H1 (cell line): ENCODE measurements at regions not wholly inside any gene's neighbourhood (a gene's known extent, or its start where the extent isn't known, plus 50 kb on each side); places are given as distances from the start of the nearest gene placed in this dataset.

Experiments used
- BRCA1 ChIP-seq: IDR thresholded peaks from 2 replicates; pipeline ENCODE4 v1.6.1; 2012; ENCODE audit warnings: low read depth, low read length, improper control_type of control experiment
- EZH2 ChIP-seq: fragments of 200-600 bp; sonication (generic); IDR thresholded peaks from 2 replicates; pipeline ENCODE4 v1.7.1; 2012; ENCODE audit warnings: low read depth, mild to moderate bottlenecking, moderate library complexity, low read length, inconsistent platforms; ENCODE audit not compliant: severe bottlenecking
- POLR2AphosphoS5 ChIP-seq: IDR thresholded peaks from 2 replicates; pipeline ENCODE4 v1.6.1; 2011; ENCODE audit warnings: low read depth, low read length
- RAD21 ChIP-seq, 2 experiments: IDR thresholded peaks in 1 of 2; conservative IDR thresholded peaks in 1 of 2; 2 replicates each; pipeline ENCODE4 v1.6.1; 2011; ENCODE audit warnings: low read depth in 2 of 2, low read length in 2 of 2, improper control_type of control experiment in 1 of 2, inconsistent platforms in 1 of 2, mild to moderate bottlenecking in 1 of 2, moderate library complexity in 1 of 2
- TAF7 ChIP-seq: optimal IDR thresholded peaks from 2 replicates; pipeline ENCODE3; 2011; ENCODE audit warnings: low read depth, mild to moderate bottlenecking, inconsistent platforms, low read length, moderate library complexity, borderline replicate concordance
- TF ChIP-seq, protein P1 (sequence below): IDR thresholded peaks from 2 replicates; pipeline ENCODE4 v1.6.1; 2012; ENCODE audit warnings: low read length, inconsistent platforms

DNA sequence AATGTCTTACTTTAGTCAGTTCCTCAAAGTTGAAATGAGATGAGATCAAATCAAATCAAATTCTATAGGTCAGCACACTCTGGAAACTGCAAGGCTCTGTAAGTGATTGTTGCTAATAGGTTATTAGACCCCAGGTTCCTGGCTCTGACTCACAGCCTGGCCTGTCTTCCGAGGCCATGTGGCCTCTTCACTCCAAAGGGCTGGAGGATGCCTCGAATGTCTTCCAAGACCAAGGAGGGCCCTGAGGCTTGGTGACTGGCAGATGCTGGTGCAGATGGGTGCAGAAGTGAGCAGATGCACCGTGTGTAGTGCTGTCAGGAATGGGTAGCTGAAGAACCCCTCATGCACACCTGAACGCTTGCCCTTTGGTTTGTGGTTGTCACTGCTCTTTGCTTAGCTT lies 113.4 kb downstream of the MAB21L3 start (continued):
- TF ChIP-seq, protein P1, sequence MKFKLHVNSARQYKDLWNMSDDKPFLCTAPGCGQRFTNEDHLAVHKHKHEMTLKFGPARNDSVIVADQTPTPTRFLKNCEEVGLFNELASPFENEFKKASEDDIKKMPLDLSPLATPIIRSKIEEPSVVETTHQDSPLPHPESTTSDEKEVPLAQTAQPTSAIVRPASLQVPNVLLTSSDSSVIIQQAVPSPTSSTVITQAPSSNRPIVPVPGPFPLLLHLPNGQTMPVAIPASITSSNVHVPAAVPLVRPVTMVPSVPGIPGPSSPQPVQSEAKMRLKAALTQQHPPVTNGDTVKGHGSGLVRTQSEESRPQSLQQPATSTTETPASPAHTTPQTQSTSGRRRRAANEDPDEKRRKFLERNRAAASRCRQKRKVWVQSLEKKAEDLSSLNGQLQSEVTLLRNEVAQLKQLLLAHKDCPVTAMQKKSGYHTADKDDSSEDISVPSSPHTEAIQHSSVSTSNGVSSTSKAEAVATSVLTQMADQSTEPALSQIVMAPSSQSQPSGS = no peak
- TF ChIP-seq POLR2AphosphoS5 (no peak), TAF7 (no peak), BRCA1 (no peak), RAD21 (IDR thresholded peaks at IDR 0.05 in 1 of 2, conservative IDR thresholded peaks at IDR 0.05 in 1 of 2; ENCODE audit: low read depth in 2 of 2, low read length in 2 of 2) (no peak), EZH2 (no peak)
